ENCODE measurements at regions not wholly inside any gene's neighbourhood (a gene's known extent, or its start where the extent isn't known, plus 50 kb on each side); places are given as distances from the start of the nearest gene placed in this dataset.

DNA sequence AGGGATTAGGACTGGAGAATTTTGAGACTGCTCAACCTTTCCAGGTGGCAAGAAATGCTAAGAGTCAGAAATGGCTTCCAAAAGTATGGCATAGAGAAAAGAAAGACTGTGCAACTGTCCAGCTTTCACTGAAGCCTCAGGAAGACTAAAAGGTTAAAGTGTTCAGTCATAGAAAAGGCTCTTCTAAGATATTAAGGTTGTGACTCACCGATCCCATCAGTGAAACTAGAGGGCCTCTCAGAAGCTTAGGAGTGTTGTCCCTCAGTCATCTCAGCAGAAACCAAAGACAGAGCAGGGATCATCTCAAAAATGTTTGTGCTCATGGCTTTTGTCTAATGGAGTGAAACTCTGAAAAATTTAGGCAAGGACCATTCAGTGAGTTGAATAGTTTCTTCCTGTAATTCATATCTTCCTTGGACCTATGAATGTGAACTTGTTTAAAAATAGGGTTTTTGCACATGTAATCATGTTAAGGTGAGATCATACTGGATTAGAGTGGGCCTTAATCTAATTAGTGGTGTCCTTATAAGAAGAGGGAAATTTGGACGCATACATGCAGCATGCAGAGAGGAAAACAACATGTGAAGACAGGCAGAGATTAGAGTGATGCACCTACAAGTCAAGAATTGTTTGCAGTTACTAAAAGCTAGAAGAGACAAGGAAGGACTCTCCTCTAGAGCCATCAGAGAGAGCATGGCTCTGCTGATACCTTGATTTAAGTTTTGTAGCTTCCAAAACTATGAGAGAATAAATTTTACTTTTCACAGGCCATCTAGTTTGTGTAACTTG, 71.3 kb downstream of the RPE65 start:
- no peak for DNase-seq

DNA sequence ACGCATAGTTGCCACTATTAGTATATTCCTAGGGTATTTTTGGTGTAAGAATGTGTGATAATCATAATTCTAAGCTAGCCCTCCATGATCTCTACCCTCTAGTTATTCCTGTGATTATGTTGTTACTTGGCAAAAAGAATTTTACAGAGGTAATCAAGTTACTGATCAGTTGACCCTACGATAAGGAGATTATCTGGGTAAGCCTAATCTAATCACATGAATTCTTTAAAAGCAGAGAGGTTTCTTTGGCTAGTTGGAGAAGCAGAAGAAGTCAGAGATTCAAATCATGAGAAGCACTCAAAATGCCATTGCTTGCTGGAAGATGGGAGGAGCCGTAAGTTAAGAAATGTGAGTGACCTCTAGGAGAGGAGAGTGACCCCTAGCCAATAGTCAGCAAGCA, 72.7 kb downstream of the RPE65 start:
- no peak for DNase-seq

GRCh38 chr1:68376441-68376840, 73.3 kb downstream of the RPE65 start:
- no peak for DNase-seq

GRCh38 chr1:68375919-68376318, 73.8 kb downstream of the RPE65 start:
- DNase-seq: no peak

GRCh38 chr1:68373173-68373572, 76.6 kb downstream of the RPE65 start:
- DNase-seq: no peak

DNA sequence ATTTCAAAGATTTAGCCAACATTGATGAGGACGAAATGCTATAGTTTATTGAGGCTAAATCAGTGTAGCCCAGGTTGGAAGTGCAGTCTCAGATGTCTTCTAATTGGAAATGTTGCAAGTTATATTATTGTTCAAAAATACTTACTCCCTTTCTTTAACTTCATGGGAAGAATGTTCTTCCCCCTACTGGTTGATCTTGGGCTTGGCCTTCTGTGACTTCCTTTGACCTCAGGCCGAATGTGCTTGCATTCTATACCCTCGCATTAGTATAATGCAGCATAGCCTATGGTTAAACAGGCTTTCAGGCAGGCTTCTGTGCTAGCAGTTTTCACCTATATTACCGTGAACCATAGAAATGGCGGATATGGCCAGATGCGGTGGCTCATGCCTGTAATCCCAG, 77.3 kb downstream of the RPE65 start:
- no peak for DNase-seq

GRCh38 chr1:68370101-68370915, 79.4 kb downstream of the RPE65 start:
- DNase-seq: no peak

- DNase-seq: no peak
Observed at GRCh38 chr1:68366572-68366971, 83.2 kb downstream of the RPE65 start.

GRCh38 chr1:68365709-68366382, 83.9 kb downstream of the RPE65 start:
- no peak for DNase-seq

DNA sequence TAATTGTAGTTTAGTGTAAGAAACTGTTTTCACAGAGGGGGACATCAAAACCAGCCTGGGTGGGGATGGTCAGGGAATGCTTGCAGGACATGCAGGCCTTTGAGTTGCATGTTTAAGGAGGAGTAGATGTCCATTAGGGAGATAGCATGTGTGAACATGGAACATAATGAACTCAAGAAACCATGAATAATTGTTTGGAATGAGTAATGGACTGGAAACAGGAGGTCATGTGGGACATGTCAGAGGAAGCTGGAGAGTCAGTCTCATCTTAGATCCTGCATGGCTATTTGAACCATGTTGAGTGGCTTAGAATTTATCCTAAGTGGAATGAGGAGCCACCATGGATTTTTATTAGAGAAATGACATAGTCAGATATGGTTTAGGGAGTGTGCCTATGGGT, 86.4 kb downstream of the RPE65 start:
- DNase-seq: no peak

DNA sequence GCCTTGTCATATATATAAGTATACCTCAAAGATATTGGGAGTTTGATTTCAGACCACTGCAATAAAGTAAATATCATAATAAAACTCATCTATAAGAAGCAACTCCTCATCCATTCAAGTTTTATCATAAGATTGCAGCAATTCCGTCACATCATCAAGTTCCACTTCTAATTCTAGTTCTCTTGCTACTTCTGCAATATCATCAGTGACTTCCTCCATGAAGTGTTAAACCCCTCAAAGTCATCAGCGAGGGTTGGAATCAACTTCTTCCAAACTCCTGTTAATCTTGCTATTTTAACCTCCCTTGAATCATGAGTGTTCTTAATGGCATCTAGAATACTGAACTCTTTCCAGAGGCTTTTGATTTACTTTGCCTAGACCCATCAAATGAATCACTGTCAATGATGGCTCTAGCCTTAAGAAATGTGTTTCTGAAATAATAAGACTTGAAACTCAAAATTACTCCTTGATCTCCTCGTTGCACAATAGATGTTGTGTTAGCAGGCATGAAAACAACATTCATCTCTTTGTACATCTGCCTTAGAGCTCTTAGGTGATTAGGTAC, 88.3 kb downstream of the RPE65 start:
- no peak for DNase-seq

- no peak for DNase-seq
Observed at GRCh38 chr1:68359045-68359444, 90.7 kb downstream of the RPE65 start.

- DNase-seq: no peak
Observed at GRCh38 chr1:68358439-68358838, 91.3 kb downstream of the RPE65 start.

DNA sequence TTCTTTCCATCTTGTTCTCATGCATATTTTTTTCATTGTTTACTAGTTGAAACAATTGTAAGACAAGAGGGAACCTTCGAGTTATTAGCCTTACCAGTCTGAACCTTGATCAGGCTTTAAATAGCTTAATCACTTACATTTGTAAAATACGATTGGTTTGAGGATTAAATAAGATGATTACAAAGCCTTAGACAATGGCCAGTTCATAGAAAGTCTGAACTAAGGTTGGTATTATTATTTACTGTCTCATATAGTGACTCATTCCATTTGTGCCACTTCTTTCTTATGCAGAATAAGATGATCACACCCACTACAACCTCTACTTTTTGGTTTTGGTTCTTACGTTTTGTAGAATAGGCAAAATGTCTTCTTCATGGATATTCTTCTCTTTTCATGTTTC, 94.1 kb downstream of the RPE65 start:
- no peak for DNase-seq

DNA sequence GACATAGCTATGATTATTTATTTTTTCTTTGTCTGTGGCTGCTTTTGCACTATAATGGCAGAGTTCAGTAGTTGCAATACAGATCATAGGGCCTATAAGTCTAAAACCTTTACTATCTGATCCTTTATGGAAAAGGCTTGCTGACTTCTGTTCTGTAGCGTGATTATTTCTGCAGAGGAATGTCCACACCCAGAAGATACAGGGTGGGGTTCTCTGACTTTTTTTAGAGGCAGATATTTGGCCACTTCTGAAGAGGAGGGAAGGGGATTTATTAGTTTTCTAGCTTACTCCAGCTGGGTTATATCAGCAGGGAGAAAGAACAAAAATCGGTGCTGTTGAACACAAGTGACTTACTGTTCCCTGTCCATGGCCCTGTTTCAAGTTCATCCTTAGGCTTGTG, 97.6 kb downstream of the RPE65 start:
- DNase-seq: no peak

DNA sequence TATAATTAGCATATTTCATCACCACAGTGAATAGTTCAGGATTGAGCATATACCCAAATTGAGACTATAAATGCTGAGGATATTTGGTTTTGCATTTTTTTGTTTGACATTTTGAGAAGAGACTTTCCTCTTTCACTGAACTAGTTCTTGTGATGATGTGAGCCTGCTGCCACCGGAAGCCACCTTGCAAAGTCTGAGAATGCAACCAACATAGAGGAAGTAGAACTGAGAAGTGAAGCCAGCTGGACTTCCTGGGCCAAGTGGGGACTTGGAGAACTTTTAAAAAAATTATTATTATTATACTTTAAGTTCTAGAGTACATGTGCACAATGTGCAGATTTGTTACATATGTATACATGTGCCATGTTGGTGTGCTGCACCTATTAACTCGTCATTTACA, 102.3 kb downstream of the RPE65 start:
- DNase-seq: peak; percentile 38

DNA sequence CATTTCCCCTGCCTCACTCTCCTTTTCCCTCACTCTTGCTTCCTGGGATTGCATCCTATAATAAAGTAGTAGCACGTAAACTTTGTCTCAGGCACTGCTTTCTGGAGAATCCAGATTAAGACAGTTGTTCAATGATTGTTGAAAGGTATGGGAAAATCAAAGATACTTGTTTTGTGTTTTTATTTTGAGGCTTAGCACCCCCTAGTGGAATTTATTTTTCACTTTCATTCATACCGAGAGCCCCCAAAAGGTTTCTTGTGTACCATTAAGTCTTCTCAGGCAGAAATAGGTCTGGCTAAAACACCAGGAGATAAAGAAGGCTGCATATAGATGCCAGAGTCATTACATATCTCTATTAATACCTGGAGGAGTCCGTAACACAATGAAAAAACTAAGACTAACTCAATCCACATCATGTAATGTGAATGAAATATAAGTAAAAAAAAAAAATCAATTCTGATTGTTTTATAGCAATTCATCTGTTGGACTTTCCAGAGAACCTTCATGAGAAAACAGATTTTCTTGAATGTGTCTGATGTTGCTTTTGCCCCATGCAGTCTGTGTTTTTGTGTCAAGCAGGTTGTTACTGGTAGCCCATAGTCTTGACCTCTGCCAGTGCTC, 103.5 kb downstream of the RPE65 start:
- no peak for DNase-seq

GRCh38 chr1:68344208-68344607, 105.5 kb downstream of the RPE65 start:
- no peak for DNase-seq

DNA sequence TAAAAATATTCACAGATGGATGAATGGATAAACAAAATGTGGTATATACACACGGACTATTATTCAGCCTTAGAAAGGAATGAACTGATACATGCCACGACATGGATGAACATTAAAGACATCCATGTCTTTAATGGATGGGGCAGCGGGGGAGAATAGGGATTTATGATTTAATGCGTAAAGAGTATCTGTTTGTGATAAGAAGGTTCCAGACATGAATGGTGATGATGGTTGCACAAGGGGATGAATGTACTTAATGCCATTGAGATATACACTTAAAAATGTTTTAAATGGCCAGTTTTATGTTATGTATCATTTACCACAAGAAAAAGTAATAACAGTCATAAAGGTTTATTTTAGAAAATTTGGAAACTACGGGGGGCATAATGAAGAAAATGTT, 108.6 kb upstream of the WLS start:
- DNase-seq: no peak

DNA sequence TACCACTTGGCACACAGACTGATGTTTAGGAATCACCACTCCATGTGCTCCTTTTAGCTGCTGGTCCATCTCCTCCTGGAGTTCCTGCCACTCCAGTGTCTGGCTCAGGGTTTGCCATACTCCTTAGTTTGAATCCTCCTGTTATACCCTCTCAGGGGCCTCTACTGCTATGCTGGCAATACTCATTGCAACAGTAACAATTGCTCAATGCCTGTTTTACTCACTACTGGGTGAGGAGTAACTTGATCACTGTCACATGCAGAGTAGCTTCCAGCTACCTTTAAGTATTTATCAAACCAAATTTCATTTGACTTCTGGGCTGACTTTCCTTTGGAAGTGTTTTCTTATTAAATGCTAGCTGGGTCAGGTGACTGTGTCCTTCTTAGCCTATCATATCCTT, 107.2 kb upstream of the WLS start:
- DNase-seq: no peak

DNA sequence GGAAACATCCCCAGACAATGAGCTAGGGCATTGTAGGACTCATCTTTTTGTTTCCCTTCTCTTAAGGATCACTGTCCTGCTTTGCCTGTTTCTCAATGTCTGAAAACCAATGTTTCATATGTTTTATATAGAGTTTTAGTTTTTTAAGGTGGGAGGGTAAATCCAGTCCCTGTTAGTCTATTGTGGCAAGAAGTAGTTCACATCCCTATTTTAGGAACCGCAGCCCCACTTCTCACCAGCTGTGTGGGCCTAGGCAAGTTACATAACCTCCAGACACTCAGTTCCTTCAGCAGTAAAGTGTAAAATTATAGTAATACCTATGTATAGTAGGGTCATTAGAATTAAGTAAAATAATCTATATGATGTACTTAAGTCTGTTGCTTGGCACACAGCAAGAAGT, 105.8 kb upstream of the WLS start:
- no peak for DNase-seq

- no peak for DNase-seq
Observed at GRCh38 chr1:68332041-68332440, 99.7 kb upstream of the WLS start.
